Mesothelial cell of epicardium (in vitro differentiated cells): ENCODE measurements at regions not wholly inside any gene's neighbourhood (a gene's known extent, or its start where the extent isn't known, plus 50 kb on each side); places are given as distances from the start of the nearest gene placed in this dataset.

Source experiments
- DNase-seq, 2 experiments: peaks; one replicate each; pipeline ENCODE4 v3.0.0; 2021; ENCODE audit warnings: low spot score in 2 of 2; ENCODE audit not compliant: unreplicated experiment in 2 of 2
- H3K27ac Mint-ChIP-seq: 2 replicates; pipeline ENCODE4 v1.8.0; 2021; ENCODE audit warnings: mixed read lengths
- H3K27me3 Mint-ChIP-seq: 2 replicates; pipeline ENCODE4 v1.8.0; 2021; ENCODE audit warnings: low read depth, mixed read lengths
- H3K36me3 Mint-ChIP-seq: 2 replicates; pipeline ENCODE4 v1.8.0; 2021; ENCODE audit warnings: mixed read lengths
- H3K4me1 Mint-ChIP-seq: 2 replicates; pipeline ENCODE4 v1.8.0; 2021; ENCODE audit warnings: mixed read lengths
- H3K4me3 Mint-ChIP-seq: 2 replicates; pipeline ENCODE4 v1.8.0; 2021; ENCODE audit warnings: mild to moderate bottlenecking, moderate library complexity, mixed read lengths
- H3K9me3 Mint-ChIP-seq: 2 replicates; pipeline ENCODE4 v1.8.0; 2021; ENCODE audit warnings: mixed read lengths
- TF ChIP-seq, protein P1 (sequence below): fragments of 200-600 bp; sonication (generic); IDR thresholded peaks from one replicate; pipeline ENCODE4 v1.5.0; 2021; ENCODE audit warnings: antibody characterized with exemption; ENCODE audit not compliant: unreplicated experiment

DNA sequence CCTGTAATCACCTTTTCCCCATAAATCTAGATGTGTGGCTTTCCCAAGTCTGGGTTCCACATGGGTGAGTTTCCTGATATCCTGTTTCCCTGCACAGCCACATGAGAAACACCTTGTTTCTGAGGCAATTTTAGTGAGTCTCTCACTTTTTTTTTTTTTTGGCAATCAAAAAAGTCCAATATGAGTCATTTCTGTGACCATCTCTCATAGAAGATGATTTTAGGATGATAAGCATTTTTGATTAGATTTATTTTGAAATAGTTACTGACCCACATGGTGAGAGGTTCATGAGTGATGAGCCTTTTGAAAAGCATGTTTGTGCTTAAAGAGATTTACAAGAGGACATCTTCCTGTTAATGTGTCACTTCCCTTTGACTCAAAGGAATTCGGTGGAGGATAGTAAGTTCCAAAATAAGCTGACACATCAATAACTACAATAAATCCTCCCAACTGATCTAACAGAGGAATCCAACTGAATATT is 464.0 kb downstream of the INHBA start:
- Mint-ChIP-seq H3K4me3 (no peak overlapping the region), H3K27ac (no peak overlapping the region), H3K27me3 (no peaks in the 10 kb centered on the region), H3K9me3 (no peaks in the 10 kb centered on the region), H3K36me3 (no peaks in the 10 kb centered on the region), H3K4me1 (peaks cover 10% of the 10 kb centered on the region)
- no peak for DNase-seq
- TF ChIP-seq, protein P1, sequence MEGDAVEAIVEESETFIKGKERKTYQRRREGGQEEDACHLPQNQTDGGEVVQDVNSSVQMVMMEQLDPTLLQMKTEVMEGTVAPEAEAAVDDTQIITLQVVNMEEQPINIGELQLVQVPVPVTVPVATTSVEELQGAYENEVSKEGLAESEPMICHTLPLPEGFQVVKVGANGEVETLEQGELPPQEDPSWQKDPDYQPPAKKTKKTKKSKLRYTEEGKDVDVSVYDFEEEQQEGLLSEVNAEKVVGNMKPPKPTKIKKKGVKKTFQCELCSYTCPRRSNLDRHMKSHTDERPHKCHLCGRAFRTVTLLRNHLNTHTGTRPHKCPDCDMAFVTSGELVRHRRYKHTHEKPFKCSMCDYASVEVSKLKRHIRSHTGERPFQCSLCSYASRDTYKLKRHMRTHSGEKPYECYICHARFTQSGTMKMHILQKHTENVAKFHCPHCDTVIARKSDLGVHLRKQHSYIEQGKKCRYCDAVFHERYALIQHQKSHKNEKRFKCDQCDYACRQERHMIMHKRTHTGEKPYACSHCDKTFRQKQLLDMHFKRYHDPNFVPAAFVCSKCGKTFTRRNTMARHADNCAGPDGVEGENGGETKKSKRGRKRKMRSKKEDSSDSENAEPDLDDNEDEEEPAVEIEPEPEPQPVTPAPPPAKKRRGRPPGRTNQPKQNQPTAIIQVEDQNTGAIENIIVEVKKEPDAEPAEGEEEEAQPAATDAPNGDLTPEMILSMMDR = no peak

DNA sequence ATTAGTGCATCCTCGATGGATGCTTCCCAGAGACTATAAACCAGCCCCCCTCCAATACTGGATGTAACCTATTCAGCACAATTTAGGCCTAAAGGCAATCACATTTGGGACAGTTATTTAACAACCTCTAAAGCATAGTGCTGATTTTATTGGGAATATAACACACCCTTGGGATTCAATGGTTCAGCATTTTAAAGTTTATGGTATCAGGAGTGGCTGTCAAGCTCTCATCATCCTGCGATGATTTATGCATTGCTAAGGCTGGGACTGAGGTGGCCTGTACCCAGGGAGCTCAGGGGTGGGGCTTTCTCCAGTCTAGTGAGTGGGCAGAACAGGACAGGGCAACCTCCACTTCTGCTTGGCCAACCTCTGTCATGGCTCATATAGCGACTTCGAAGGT is 464.9 kb downstream of the INHBA start:
- Mint-ChIP-seq H3K4me3 (no peak overlapping the region), H3K27ac (no peak overlapping the region)
- DNase-seq = no peak

DNA sequence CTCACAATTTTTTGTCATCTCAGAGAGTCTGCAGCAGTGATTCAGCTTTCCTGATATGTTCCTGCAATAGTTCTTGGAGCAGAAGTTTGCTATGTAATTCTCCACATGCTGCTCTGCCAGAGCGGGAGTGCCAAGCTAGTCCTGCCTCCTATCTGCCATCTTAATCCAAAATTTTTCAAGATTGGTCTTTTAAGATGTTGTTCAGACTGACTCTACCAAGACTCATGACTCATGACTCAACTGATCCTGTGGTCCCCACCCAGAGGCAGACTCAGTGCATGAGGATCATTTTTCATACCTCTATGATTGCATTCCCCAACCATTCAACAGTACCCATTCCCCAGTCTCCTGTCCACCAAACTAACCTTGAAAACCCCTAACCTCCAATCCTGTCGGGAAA is 470.8 kb downstream of the INHBA start:
- Mint-ChIP-seq H3K4me1 (peaks cover 6% of the 10 kb centered on the region), H3K27me3 (no peaks in the 10 kb centered on the region), H3K27ac (no peak overlapping the region), H3K36me3 (peaks cover 8% of the 10 kb centered on the region), H3K4me3 (no peak overlapping the region), H3K9me3 (peaks cover 29% of the 10 kb centered on the region)
- no peak for DNase-seq
- TF ChIP-seq, protein P1 = no peak

More for the DNA sequence above, 464.9 kb downstream of the INHBA start:
- H3K27me3 Mint-ChIP-seq = no peaks in the 10 kb centered on the region
- H3K4me1 Mint-ChIP-seq = peaks cover 10% of the 10 kb centered on the region
- H3K9me3 Mint-ChIP-seq = no peaks in the 10 kb centered on the region
- H3K36me3 Mint-ChIP-seq = no peaks in the 10 kb centered on the region
- TF ChIP-seq, protein P1 = no peak

DNA sequence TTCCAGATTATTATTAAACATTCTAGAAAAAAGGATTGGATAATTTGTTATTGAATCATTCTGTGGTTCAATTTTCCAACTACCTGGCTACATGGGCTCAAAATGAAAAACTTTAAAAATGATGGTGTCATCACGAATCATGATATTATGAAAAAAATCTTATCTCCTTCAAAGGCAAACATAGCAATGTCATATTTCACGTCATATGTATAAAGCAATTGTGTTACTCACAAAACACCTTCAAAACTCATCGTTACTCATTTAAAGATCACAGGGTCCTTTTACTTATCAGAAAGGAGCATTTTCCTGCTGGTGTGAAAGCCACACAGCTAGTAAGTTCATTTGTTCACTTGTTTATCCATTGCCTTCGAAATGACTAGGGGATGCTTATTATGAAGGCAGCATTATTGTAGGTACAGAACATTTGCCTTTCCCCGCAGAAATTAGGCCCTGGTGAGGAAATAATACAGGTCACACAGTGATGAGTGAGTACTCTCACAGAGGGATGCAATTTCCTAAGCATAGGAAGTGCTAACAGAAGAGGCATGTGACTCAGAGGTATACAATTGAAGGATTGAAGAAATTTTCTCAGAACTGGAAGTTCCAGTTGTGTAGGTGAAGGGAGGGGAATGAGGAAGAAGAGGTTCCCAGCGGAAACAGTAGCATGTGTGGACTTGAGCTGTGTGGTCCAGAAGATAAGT is 478.7 kb downstream of the INHBA start:
- H3K27ac Mint-ChIP-seq = no peak overlapping the region
- no peak overlapping the region for H3K4me3 Mint-ChIP-seq
- TF ChIP-seq, protein P1 = no peak
- no peak for DNase-seq
- peaks cover 11% of the 10 kb centered on the region for H3K9me3 Mint-ChIP-seq
- H3K27me3 Mint-ChIP-seq = no peaks in the 10 kb centered on the region
- H3K4me1 Mint-ChIP-seq = no peaks in the 10 kb centered on the region
- H3K36me3 Mint-ChIP-seq = no peaks in the 10 kb centered on the region

DNA sequence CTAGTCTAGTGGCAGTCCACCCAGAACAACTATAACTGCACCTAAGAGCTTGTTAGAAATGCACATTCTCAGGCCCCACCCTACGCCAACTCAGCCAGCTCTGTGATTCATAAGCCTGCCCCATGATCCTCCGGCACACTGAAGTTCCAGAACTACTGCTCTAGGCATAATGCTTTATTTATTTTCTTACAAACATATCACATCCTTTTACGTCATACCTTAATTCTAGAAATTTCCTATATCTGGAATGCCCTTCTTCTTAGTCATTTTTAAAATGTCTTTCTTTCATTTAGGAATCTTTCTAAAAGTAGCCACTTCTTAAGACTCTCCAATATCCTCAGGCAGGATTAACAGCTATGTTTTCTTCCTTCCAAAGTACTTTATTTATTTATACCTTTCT is 480.1 kb downstream of the INHBA start:
- no peaks in the 10 kb centered on the region for H3K36me3 Mint-ChIP-seq

More for the DNA sequence above, 480.1 kb downstream of the INHBA start:
- no peaks in the 10 kb centered on the region for H3K4me1 Mint-ChIP-seq
- TF ChIP-seq, protein P1 = no peak
- H3K27ac Mint-ChIP-seq = no peak overlapping the region
- no peaks in the 10 kb centered on the region for H3K9me3 Mint-ChIP-seq
- H3K4me3 Mint-ChIP-seq = no peak overlapping the region
- no peaks in the 10 kb centered on the region for H3K27me3 Mint-ChIP-seq
- no peak for DNase-seq
